Activated naive CD4-positive, alpha-beta T cell treated with anti-CD3 and anti-CD28 coated beads, Interleukin-2, amount 10 ng/mL, durations not matched to agents 7 days and 5 days (primary cell): ENCODE measurements at regions not wholly inside any gene's neighbourhood (a gene's known extent, or its start where the extent isn't known, plus 50 kb on each side); places are given as distances from the start of the nearest gene placed in this dataset.

Experiments
- CTCF ChIA-PET: fragments of 350-600 bp; sonication (Branson Sonifier 250); formaldehyde crosslinking; loops from one replicate; lab custom pipeline; 2021; ENCODE audit warnings: antibody characterized with exemption; lab: Charles Lee
- DNase-seq: peaks from one replicate; pipeline ENCODE4 v3.0.0-alpha.2; 2020
- H3K27ac Mint-ChIP-seq: one replicate; pipeline ENCODE4 v1.8.0; 2021; ENCODE audit warnings: mild to moderate bottlenecking, moderate library complexity, mixed read lengths
- H3K27me3 Mint-ChIP-seq: one replicate; pipeline ENCODE4 v1.8.0; 2021; ENCODE audit warnings: mild to moderate bottlenecking, mixed read lengths
- H3K36me3 Mint-ChIP-seq: one replicate; pipeline ENCODE4 v1.8.0; 2021; ENCODE audit warnings: mixed read lengths
- H3K4me1 Mint-ChIP-seq: one replicate; pipeline ENCODE4 v1.8.0; 2021; ENCODE audit warnings: mixed read lengths
- H3K4me3 Mint-ChIP-seq: one replicate; pipeline ENCODE4 v1.8.0; 2021; ENCODE audit warnings: mild to moderate bottlenecking, moderate library complexity, mixed read lengths
- H3K9me3 Mint-ChIP-seq: one replicate; pipeline ENCODE4 v1.8.0; 2021; ENCODE audit warnings: mixed read lengths

- H3K36me3 Mint-ChIP-seq, result peaks cover 7% of the 10 kb centered on the region
- peaks cover 6% of the 10 kb centered on the region for H3K27me3 Mint-ChIP-seq
- peaks cover 38% of the 10 kb centered on the region for H3K4me1 Mint-ChIP-seq
- no peak overlapping the region for H3K4me3 Mint-ChIP-seq
- peaks cover 8% of the 10 kb centered on the region for H3K9me3 Mint-ChIP-seq
- no peak overlapping the region for H3K27ac Mint-ChIP-seq
- CTCF ChIA-PET, result no interaction called here
- no peak for DNase-seq
Measured at GRCh38 chr1:234886081-234886984, 242.3 kb downstream of the TOMM20 start.

- Mint-ChIP-seq H3K27ac (no peak overlapping the region), H3K36me3 (peaks cover 7% of the 10 kb centered on the region), H3K9me3 (peaks cover 8% of the 10 kb centered on the region), H3K27me3 (peaks cover 6% of the 10 kb centered on the region), H3K4me1 (peaks cover 33% of the 10 kb centered on the region), H3K4me3 (no peak overlapping the region)
- DNase-seq, result no peak
- CTCF ChIA-PET, result no interaction called here
Measured at GRCh38 chr1:234885601-234886000, 243.0 kb downstream of the TOMM20 start.

DNA sequence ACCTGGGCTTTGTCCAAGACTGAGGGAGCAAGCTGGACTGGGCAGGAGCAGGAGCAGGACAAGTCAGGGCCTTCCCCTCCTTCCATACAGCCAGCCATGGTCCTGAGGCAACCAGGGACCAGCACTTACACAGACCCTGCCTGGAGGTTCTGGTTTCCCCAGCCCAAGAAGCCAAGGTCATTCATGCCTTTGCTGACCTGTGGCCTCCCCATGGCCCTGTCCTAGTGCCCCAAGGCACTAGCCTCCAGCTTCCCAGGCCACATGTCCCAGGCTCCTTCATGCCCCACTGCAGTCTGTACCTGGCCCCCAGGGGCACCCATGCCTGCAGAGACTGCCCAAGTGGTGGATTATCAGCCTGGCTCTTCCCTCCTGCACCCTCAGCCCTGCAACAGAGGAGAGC is 243.9 kb downstream of the TOMM20 start:
- peaks cover 6% of the 10 kb centered on the region for H3K27me3 Mint-ChIP-seq
- no peak for DNase-seq
- H3K36me3 Mint-ChIP-seq, result peaks cover 7% of the 10 kb centered on the region
- peaks cover 28% of the 10 kb centered on the region for H3K4me1 Mint-ChIP-seq
- H3K9me3 Mint-ChIP-seq, result peaks cover 8% of the 10 kb centered on the region
- CTCF ChIA-PET, result no interaction called here
- H3K27ac Mint-ChIP-seq, result no peak overlapping the region
- no peak overlapping the region for H3K4me3 Mint-ChIP-seq

DNA sequence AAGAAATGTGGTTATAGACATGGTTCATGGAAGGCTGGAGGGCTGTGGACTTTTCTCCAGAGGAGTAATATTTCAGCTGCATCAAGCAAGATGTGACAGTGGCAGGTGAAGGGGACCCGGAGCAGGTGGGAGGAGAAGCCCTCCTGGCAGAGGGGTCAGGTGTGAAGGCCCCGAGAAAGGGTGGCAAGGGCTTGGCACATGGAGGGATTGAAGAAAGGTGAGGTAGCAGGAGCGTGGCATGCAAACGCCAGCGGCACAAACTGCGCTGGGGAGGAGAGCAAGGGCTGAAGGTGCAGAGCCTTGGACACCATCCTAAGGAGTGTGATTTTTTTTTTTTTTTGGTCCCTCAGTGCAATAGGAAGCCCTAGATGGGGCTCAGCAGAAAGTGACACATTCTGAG is 244.6 kb downstream of the TOMM20 start:
- CTCF ChIA-PET, result no interaction called here
- Mint-ChIP-seq H3K4me1 (peaks cover 34% of the 10 kb centered on the region), H3K4me3 (no peak overlapping the region), H3K36me3 (peaks cover 7% of the 10 kb centered on the region), H3K9me3 (peaks cover 8% of the 10 kb centered on the region), H3K27ac (no peak overlapping the region), H3K27me3 (peaks cover 6% of the 10 kb centered on the region)
- no peak for DNase-seq

GRCh38 chr1:234882898-234883297 is 245.7 kb downstream of the TOMM20 start:
- CTCF ChIA-PET, result no interaction called here

DNA sequence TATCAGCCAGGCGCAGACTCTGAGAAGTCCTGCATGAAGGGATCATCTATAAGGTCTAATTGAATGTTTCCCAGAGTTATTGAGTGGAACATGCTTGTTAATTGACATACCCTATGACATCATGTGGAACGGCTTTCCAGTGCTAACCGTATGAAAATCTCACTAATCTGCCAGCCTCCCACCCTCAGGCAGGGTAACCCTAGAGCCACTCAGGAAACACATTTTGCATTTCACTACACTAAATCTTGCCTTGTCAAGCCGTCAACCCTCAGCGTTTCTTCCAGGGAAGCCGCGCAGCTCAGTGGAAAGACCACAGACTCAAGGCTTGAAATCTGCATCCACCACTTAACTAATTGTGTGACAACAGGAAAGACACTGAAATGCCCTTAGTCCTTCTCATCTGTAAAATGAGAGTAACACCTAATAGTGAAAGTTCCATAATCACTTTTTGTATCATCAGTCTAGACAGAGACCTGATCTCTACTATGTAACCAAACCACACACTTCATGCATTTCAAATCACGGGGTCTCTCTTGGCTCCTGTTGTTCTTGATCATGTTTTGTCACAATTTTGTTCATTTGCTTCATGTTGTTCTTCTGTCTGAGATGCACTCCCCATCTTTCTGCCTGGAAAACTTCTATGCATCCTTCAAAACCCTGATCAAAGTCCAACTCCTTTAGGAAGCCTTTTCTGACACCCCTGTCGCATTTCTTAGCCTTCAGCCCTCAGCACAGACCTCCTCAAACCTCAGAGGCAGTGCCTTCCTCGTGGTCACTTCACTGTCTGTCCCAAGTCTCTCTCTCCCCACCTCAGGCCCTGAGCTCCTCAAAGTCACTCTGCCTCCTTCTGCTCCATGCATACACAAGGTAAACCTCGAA is 246.5 kb downstream of the TOMM20 start:
- Mint-ChIP-seq H3K4me3 (no peak overlapping the region), H3K27ac (no peak overlapping the region), H3K9me3 (no peaks in the 10 kb centered on the region), H3K4me1 (peaks cover 38% of the 10 kb centered on the region), H3K36me3 (no peaks in the 10 kb centered on the region), H3K27me3 (no peaks in the 10 kb centered on the region)
- no peak for DNase-seq
- CTCF ChIA-PET, result no interaction called here

More at GRCh38 chr1:234882898-234883297, 245.7 kb downstream of the TOMM20 start:
- H3K4me3 Mint-ChIP-seq, result no peak overlapping the region
- DNase-seq, result no peak
- peaks cover 3% of the 10 kb centered on the region for H3K36me3 Mint-ChIP-seq
- H3K27me3 Mint-ChIP-seq, result peaks cover under 1% of the 10 kb centered on the region
- peaks cover 34% of the 10 kb centered on the region for H3K4me1 Mint-ChIP-seq
- peaks cover 2% of the 10 kb centered on the region for H3K9me3 Mint-ChIP-seq
- H3K27ac Mint-ChIP-seq, result no peak overlapping the region

DNA sequence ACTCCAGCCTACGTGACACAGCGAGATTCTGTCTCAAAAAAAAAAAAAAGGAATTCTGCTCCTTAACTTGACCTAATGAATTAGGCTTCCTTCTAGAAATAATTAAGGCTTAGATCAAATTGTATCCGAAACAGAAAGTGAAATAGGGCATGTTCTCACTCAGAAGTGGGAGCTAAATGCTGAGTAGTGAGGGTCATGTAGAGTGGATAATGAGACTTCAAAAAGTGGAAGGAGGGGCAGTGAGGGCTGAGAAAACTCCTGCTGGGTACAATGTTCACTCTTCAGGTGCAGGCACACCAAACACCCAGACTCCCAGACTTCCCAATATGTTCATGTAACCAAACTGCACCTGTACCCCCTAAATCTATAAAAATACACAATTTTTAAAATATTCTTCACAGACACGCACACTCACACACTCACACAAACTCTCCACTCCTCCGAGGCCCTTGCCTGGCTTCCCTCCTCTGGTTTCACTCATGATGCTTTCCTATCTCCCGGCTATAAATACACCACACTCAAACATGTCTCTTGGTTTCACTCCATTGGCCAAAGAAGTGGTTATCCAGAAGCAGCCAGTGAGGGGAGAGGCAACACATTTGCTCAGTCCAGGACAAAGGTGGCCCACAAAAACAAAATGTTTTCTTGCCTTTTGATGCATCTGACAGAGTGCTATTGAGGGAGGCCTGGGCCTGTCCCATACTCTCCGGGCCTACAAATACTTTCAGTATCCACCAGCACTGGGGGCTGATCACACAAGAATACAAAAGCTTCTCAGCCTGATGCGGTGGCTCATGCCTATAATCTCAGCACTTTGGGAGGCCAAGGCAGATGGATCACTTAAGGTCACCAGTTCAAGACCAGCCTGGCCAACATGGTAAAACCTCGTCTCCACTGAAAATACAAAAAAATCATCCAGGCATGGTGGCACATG is 249.2 kb downstream of the TOMM20 start:
- Mint-ChIP-seq H3K4me3 (no peak overlapping the region), H3K9me3 (no peaks in the 10 kb centered on the region), H3K4me1 (peaks cover 44% of the 10 kb centered on the region), H3K27me3 (no peaks in the 10 kb centered on the region), H3K36me3 (no peaks in the 10 kb centered on the region), H3K27ac (no peak overlapping the region)
- no peak for DNase-seq
- CTCF ChIA-PET, result interaction anchor here (0.5 to 0.7 kb wide), 2 partner anchors 189 to 209 kb away, joined by 3 to 6 read pairs; no protein-coding TSS in a partner anchor

GRCh38 chr1:234878288-234878687 is 250.3 kb downstream of the TOMM20 start:
- DNase-seq, result no peak
- Mint-ChIP-seq H3K4me3 (no peak overlapping the region), H3K4me1 (peaks cover 42% of the 10 kb centered on the region), H3K36me3 (no peaks in the 10 kb centered on the region), H3K27ac (no peak overlapping the region), H3K9me3 (no peaks in the 10 kb centered on the region), H3K27me3 (no peaks in the 10 kb centered on the region)
- CTCF ChIA-PET, result no interaction called here

- Mint-ChIP-seq H3K9me3 (no peaks in the 10 kb centered on the region), H3K4me3 (no peak overlapping the region), H3K36me3 (no peaks in the 10 kb centered on the region), H3K27ac (no peak overlapping the region), H3K4me1 (peaks cover 38% of the 10 kb centered on the region), H3K27me3 (no peaks in the 10 kb centered on the region)
- no peak for DNase-seq
- CTCF ChIA-PET, result no interaction called here
Measured at GRCh38 chr1:234877761-234878160, 250.9 kb downstream of the TOMM20 start.

- no peaks in the 10 kb centered on the region for H3K9me3 Mint-ChIP-seq
- no peak overlapping the region for H3K27ac Mint-ChIP-seq
- peaks cover 24% of the 10 kb centered on the region for H3K4me1 Mint-ChIP-seq
- DNase-seq, result no peak
- no peaks in the 10 kb centered on the region for H3K36me3 Mint-ChIP-seq
- H3K27me3 Mint-ChIP-seq, result no peaks in the 10 kb centered on the region
- CTCF ChIA-PET, result interaction anchor here (0.6 to 0.8 kb wide), 2 partner anchors 135 to 279 kb away, joined by 3 read pairs; no protein-coding TSS in a partner anchor
- no peak overlapping the region for H3K4me3 Mint-ChIP-seq
Measured at GRCh38 chr1:234875953-234876855, 252.4 kb downstream of the TOMM20 start.

DNA sequence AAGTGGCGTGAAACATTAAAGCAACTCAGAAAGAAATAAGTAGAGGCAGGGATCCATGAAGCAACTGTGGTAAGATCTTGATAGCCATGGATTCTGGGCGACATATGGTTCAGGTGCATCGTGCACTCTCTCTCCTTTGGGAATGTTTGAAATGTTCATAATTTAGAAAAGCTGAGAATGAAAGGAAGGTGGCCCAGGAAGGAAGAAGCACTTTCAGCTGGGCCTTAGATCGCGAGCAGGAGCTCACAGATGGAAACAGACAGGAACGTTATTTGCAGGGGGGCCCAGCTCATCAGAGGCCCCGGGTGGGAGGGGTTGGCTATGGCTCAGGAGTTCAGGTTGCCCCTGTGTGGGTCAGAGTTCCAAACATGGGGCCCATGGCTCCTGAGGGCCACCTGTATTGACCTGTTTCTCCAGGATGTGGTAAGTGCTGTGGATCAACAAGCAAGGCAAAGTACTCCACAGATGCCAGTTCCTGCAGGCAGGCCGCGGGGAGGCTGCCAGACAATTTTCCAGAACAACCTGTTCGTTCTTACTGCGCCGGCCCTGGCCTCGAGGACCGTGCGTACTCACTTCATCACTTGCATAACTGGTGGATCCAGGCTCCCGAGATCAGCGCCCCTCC is 253.2 kb downstream of the TOMM20 start:
- H3K27ac Mint-ChIP-seq, result no peak overlapping the region
- no peaks in the 10 kb centered on the region for H3K36me3 Mint-ChIP-seq
- H3K27me3 Mint-ChIP-seq, result no peaks in the 10 kb centered on the region
- CTCF ChIA-PET, result no interaction called here
- no peak for DNase-seq
- no peaks in the 10 kb centered on the region for H3K9me3 Mint-ChIP-seq
- no peak overlapping the region for H3K4me3 Mint-ChIP-seq
- H3K4me1 Mint-ChIP-seq, result peaks cover 23% of the 10 kb centered on the region

GRCh38 chr1:234874291-234875288 is 254.0 kb downstream of the TOMM20 start:
- peaks cover 18% of the 10 kb centered on the region for H3K4me1 Mint-ChIP-seq
- H3K27ac Mint-ChIP-seq, result no peak overlapping the region
- H3K9me3 Mint-ChIP-seq, result no peaks in the 10 kb centered on the region
- DNase-seq, result no peak
- H3K36me3 Mint-ChIP-seq, result no peaks in the 10 kb centered on the region
- CTCF ChIA-PET, result no interaction called here
- no peaks in the 10 kb centered on the region for H3K27me3 Mint-ChIP-seq
- no peak overlapping the region for H3K4me3 Mint-ChIP-seq
